GM19351 (cell line): ENCODE measurements at regions not wholly inside any gene's neighbourhood (a gene's known extent, or its start where the extent isn't known, plus 50 kb on each side); places are given as distances from the start of the nearest gene placed in this dataset.

Experiments
- ATAC-seq: cut with Tn5 transposase; IDR thresholded peaks from one replicate; pipeline ENCODE4 v1.9.1; 2021; ENCODE audit warnings: mild to moderate bottlenecking, moderate library complexity; ENCODE audit not compliant: unreplicated experiment

DNA sequence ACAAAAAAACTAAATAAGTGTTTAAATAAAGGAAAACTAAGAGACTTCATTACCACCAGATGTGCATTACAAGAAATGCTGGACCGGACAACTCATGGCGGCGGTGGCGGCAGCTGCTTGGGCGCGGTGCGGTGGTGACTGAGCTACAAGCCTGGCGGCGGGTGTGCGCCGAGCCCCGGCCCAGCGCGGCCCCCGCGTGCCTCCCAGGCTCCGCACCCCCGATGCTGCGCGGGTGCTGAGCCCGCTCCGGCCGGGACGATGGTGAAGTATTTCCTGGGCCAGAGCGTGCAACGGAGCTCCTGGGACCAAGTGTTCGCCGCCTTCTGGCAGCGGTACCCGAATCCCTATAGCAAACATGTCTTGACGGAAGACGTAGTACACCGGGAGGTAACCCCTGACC is 52.2 kb upstream of the RCOR3 start:
- ATAC-seq: no peak

DNA sequence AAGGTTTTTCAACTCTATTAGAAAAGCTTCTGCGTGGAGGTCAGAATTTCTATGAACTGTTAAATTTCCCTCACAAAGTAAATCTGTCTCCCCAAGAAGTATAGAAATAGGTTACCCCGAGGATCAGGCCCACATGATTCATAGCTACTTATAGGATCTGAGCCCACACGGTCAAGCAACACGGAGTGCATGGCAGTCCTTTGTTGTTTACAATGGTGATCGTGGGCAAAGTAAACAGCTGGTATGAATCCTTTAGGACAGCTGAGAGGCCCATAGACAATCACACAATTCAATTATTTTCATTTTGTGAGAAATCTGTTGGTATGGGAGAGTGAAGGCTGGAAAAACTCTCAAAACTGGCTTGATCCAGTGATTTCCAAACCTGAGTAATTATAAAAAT is 58.9 kb upstream of the RCOR3 start:
- ATAC-seq: no peak

DNA sequence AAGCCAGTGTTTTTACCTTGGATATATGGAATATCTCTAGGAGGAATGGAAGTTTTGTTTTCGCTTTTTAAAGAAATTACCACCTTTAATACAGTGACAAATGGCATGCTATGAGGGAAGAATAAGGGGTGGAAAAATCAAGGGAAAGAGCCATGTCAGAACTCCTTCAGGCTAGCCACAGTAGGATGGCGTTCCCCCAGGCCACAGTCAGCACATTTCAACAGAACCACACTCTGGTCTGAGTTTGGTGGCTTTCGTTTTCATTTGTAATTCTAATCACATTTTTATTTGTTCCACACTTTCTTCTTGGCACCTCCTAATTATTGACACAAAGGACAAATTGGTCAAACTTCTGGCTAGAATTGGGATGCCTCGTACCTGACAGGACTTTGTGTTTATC is 60.3 kb upstream of the RCOR3 start:
- ATAC-seq: no peak

DNA sequence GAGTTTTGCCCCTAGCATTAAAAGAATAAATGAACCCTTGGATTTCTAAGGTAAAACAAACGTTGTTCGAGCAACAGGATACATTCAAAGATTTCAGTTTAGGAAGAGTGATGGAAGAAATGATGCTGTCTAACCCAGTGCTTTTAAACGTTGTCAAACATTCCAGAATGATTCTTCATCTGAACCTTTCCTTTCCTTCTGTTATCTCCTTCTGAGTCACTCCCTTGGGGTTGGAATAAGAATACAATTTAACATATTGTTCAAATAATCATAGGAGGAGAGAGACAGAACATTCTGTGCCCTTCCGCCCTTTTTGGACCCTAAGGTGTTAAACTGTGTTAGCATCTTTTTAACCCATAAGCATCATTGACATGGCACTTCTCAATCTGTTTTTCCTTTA is 61.1 kb upstream of the RCOR3 start:
- ATAC-seq: no peak

DNA sequence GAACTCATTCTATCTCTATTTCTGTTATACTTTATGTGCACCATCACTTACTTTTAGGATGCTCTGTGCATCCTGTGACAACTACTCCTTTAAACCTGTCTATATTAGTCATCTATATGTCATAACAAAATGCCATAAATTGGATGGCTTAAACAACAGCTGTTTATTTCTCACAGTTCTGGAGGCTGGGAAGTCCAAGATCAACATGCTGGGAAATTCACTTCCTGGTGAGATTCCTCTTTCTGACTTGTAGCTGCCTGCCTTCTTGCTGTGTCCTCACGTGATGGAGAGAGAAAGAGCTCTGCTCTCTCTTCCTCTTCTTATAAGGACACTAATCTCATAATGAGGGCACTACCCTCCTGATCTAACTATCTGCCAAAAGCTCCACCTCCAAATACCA is 62.3 kb upstream of the RCOR3 start:
- ATAC-seq: no peak

DNA sequence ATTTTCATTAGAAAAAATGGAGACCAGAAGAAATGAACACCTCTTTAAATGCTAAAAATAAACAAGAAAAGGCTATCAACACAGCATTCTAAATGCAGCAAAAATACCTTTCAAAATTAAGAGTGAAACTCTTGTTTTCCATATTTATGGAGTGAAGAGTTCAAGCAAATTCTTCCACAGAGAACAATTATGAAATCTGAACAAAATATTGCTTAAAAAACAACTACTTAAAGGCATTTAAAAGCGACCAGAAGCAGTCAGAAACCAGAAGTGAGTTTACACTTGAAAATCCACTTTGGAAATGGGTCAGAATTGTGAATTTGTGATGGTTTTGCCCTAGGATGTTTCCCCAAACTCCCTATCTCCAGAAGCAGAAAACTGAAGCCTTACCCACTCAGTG is 60.9 kb upstream of the KCNH1 start:
- ATAC-seq: no peak

DNA sequence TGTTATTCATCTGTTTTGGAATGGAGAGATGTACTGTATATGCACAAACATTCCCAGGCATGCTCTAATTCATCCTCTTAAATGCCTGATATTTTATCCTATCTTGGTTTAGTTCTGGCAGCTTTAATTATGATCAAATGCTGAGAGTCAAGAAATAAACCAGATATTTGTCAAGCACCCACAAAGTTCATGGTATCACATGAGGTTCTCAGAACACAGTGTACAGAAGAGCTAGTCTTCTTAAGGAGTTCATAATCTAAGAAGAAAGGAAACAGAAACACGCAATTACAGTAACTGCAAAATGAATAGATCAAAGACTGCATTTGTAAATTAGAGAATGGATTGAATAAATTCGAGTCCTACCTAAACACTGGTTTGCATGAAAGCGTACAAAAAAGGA is 58.3 kb upstream of the KCNH1 start:
- ATAC-seq: no peak

DNA sequence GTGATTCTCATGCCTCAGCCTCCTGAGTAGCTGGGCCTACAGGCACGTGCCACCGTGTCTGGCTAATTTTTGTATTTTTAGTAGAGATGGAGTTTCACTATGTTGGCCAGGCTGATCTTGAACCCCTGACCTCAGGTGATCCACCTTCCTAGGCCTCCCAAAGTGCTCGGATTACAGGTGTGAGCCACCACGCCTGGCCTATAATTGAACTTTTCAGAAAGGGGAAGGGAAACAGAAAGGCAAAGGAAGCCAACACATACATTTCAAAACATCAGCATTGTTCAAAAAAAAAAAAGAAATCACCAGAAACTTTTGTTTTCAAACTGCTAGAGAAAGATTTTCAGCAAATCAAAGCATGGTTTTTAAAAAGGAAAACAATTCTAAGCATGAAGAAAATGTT is 54.8 kb upstream of the KCNH1 start:
- peak; percentile 63 for ATAC-seq

DNA sequence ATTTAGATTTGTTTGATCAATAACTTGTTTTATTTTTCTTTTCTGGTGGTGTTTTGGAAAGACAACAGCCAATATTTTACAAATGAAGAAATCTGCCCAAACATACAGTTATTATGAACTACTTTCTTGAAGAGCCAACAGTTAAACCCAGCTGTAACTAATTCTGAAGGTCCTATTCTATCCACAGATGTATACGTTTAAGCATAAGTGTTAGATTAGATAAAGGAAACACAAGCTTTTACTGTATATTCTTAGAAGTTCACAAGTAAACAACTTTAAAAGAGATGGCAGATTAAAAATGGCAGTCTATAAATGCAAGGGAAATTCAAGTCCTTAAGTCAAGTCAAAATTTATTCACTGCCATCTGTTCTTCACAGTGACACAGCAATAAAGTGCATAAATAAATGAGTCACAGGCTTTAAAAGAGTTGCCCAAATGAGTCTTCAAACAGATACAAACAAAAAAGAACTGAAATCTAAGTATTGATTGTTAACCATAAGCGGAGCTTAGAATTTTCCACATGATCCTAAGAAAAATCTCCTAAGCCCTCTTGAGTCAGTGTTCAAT is 49.9 kb upstream of the KCNH1 start:
- no peak for ATAC-seq
